DOHH2 (cell line): ENCODE measurements at regions not wholly inside any gene's neighbourhood (a gene's known extent, or its start where the extent isn't known, plus 50 kb on each side); places are given as distances from the start of the nearest gene placed in this dataset.

Experiments used
- CTCF ChIP-seq: fragments of 200-600 bp; sonication (generic); IDR thresholded peaks from one replicate; pipeline ENCODE4 v1.5.1; 2014; ENCODE audit warnings: antibody characterized with exemption, mild to moderate bottlenecking, low read depth, low read length; ENCODE audit not compliant: poor library complexity, severe bottlenecking
- EZH2phosphoT487 ChIP-seq: fragments of 200-600 bp; sonication (generic); IDR thresholded peaks from 2 replicates; pipeline ENCODE4 v1.6.1; 2017; ENCODE audit warnings: borderline replicate concordance, mild to moderate bottlenecking, antibody characterized with exemption, low read length, moderate library complexity, mixed read lengths

DNA sequence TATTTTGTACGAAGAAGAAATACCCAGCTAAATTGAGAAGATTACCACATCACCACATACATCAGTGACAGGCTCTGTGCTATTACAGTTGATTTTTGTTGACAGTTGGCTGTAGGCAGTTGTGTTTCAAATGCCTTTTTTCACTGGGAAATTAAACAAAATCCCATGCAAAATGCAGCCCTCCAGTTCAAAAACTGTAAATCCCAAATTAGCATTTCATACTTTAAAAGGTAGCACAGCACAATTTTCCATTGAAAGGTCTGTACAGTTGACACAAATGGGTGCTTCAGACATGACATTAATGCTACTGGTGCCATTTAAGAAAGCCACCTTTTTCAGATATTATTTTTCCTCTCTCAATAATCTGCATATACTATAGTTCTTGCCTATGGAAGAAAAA lies 807.2 kb downstream of the BCL11A start:
- TF ChIP-seq CTCF = no peak
- no peak for TF ChIP-seq EZH2phosphoT487
